GM12872 (cell line): ENCODE measurements at regions not wholly inside any gene's neighbourhood (a gene's known extent, or its start where the extent isn't known, plus 50 kb on each side); places are given as distances from the start of the nearest gene placed in this dataset.

Source experiments
- TF ChIP-seq, protein P1 (sequence below): IDR thresholded peaks from 3 replicates; pipeline ENCODE4 v1.5.1; 2011; ENCODE audit warnings: low read depth, mild to moderate bottlenecking, low read length, moderate library complexity; ENCODE audit not compliant: insufficient read depth

DNA sequence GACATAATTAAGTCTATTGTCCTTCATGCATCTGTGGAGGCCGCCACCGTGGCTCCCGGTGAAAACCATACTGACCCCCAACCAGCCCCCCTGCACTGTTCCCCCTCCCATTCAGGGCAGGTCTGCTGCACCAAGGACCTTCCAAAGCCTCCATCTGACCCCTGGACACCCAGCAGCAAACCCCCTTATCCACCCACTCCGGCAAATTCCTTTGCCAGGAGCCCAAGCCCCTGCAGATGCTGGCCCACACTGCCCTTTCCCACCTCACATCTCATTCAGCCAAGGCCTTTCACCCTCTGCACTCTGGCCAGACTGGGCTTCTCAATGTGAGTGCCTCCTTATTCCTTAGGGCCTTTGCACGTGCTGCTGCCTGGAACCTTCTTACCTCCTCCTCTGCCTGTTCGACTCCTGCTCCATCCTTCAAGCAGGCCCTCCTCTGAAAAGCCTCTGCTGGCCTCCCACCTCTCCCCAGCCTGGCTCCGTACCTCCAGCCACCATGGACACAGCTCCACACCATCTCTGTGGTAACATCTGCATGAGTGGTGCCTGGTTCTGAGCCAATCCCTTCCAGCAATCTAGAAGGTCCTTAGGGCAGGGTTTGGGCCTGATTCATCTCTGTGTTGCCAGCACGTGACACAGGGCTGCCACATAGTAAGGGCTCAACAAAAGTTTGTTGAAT, 230.7 kb downstream of the BCL11B start:
- TF ChIP-seq, protein P1, sequence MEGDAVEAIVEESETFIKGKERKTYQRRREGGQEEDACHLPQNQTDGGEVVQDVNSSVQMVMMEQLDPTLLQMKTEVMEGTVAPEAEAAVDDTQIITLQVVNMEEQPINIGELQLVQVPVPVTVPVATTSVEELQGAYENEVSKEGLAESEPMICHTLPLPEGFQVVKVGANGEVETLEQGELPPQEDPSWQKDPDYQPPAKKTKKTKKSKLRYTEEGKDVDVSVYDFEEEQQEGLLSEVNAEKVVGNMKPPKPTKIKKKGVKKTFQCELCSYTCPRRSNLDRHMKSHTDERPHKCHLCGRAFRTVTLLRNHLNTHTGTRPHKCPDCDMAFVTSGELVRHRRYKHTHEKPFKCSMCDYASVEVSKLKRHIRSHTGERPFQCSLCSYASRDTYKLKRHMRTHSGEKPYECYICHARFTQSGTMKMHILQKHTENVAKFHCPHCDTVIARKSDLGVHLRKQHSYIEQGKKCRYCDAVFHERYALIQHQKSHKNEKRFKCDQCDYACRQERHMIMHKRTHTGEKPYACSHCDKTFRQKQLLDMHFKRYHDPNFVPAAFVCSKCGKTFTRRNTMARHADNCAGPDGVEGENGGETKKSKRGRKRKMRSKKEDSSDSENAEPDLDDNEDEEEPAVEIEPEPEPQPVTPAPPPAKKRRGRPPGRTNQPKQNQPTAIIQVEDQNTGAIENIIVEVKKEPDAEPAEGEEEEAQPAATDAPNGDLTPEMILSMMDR: no peak

DNA sequence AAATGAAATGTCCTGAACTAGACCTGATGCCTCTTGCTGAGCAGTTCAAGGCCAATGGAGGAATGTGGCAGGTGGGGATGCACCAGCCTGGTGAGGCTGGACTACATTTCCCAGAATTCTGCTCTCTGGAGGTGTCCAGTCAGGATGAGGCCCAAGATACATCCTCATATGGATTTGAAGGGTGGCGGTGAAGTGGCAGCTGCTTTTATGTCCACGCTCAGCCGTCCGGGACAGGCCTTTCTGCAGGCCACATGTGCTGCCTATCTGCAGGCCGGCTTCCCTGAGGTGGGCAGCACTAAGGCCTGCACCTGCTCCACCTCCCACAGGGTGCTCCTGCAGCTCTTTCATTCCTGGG, 230.2 kb downstream of the BCL11B start:
- TF ChIP-seq, protein P1: no peak

DNA sequence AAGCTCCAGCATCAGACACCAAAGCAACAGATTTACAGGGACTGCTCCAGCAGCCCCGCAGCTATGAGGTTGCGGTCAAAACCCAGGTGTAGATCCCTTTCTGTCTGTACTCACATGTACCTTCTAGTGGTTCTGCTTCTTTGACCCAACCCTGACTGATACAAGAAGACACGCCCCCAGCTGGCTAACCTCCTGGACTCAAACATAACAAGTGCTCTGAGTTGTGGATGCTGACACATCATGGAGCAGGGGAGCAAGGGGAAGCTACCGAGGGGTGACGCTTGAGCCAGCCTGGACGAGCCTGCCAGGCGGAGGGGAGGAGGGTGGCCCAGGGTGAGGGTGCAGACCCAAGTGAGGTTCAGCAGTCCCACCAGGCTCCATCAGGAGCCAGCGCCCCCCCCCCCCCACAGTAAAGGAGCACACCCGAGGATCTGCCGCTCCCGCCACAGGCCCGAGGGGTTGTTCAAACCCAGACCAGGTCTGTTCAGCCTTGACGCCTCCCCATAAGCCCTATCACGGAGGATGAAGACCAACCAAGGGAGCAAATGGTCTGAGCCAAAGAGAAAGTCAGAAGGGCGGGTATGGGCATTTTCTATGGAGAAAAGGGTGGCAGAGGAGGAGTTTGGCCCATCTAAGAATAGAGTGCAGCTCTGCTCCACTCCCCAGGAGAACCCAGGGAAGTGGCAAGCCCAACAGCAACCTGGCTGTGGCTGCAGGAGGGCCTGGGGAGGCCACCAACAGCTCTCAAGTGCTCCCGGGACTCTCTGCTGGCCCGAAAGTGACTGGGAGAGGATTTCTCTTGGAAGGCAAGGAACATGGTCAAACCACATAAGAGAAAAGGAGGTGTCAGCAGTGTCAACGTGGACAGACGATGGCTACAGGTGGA, 229.4 kb downstream of the BCL11B start:
- TF ChIP-seq, protein P1: no peak

DNA sequence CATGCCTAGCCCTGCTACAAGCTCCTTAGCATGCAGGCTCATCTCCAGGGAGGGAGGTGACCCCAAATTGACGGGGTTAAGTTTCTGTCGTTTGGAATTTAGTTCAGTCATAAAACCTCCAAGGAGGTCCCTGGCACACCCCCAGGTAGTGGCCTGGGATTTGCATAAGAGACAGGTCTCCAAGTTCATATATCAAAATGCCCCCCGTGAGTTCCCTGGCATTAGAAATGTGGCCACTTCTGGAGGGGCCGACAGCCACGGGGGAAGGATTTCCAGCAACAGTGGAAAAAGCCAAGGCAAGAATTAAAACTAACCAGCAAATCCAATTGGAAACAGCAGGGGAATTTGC, 228.8 kb downstream of the BCL11B start:
- TF ChIP-seq, protein P1: no peak

DNA sequence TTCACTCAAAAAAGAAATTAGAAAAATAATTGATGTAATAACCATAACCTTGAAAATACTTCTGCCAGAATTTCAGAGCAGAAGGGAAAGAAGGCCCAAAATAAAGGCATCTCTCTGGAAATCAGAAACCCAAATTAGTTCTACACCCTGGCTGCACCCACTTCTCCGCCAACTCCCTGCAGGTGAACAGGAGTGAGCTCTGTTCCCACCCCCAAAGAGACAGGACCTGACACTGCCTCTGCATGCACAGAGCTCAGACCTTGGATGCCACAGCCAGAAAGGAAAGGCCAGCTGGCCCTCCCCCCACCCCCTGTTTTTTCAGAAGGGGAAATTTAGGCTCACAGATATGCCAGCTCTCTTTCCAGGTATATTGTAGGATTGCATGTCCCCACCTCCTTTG, 228.2 kb downstream of the BCL11B start:
- TF ChIP-seq, protein P1: no peak

DNA sequence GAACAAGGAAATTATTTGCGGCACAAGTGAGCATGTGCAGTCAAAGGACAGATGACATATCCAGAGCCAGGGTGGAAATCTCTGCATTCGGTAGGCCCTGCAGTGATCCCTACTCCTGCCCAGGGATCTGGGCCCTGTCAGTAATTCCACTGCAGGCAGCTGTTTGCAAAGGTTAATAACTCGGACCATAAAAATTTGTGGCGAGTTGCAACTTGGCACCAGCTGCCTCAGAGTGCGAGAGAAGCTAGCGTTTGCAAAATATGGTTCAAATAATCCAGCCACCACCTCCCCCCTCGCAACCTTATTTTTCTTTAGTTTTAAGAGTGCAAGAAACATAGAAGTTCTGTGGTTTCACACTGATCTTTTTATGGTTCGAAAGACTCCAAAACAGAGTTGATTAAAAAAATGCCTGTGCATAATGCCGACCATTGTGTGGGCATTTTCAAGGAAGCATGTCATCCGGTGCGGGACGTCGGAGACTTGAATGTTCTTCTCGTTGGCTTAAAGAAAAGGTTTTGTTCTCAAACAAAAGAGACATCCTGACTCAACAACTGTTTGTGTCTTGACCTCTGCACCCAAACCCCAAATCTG, 224.5 kb downstream of the BCL11B start:
- TF ChIP-seq, protein P1: no peak

DNA sequence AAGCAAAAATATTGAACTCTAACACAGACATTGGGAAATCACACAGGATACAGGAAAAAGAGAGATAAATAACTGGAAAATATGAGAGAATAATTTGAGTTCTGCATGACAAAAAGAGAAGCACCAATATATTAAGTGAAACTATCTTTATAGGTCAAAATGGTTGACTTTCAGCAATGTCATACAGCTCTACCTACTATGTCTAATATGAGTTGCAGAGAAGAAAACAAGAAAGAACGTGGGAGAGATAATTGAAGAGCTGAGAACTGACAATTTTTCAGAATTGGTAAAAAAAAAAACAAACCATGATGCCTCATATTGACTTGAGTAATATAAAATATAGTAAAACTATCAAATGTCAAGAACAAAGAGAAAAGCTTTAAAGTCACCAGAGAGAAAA, 221.7 kb downstream of the BCL11B start:
- TF ChIP-seq, protein P1: no peak
